AG04450 (cell line): ENCODE measurements at regions not wholly inside any gene's neighbourhood (a gene's known extent, or its start where the extent isn't known, plus 50 kb on each side); places are given as distances from the start of the nearest gene placed in this dataset.

Experiments
- CTCF ChIA-PET: fragments of 300-600, 350-600 bp; formaldehyde crosslinking; extraction: SDS; loops from one replicate; lab custom pipeline; 2022; ENCODE audit warnings: antibody characterized with exemption, inconsistent platforms; lab: Charles Lee
- POLR2A ChIA-PET: fragments of 350-600 bp; formaldehyde crosslinking; extraction: SDS; loops from one replicate; lab custom pipeline; 2021; ENCODE audit warnings: antibody characterized with exemption, inconsistent platforms; lab: Yijun Ruan, JAX
- DNase-seq: peaks from one replicate; pipeline ENCODE4 v3.0.0-alpha.2; 2011; ENCODE audit warnings: low read depth, low spot score
- H3K27ac ChIP-seq: one replicate; pipeline ENCODE4 v1.5.1; 2012; ENCODE audit warnings: low read depth, low read length, control low read depth
- H3K27me3 ChIP-seq: one replicate; pipeline ENCODE4 v1.6.0; 2012; ENCODE audit warnings: low read length; ENCODE audit not compliant: control insufficient read depth, insufficient read depth
- H3K4me3 ChIP-seq: 2 replicates; pipeline ENCODE4 v1.5.1; 2011; ENCODE audit warnings: mild to moderate bottlenecking, low read depth, low read length, control low read depth
- H3K9me3 ChIP-seq: 2 replicates; pipeline ENCODE4 v1.5.1; 2012; ENCODE audit warnings: low read length; ENCODE audit not compliant: control insufficient read depth, insufficient read depth
- CTCF ChIP-seq: IDR thresholded peaks from 2 replicates; pipeline ENCODE4 v1.5.1; 2011; ENCODE audit warnings: low read depth, low read length, control low read depth, inconsistent platforms

- Histone ChIP-seq H3K27me3 (no peaks in the 10 kb centered on the region), H3K4me3 (no peak overlapping the region), H3K27ac (no peak overlapping the region), H3K9me3 (peaks cover 70% of the 10 kb centered on the region)
- no peak for DNase-seq
- no peak for TF ChIP-seq CTCF
- POLR2A ChIA-PET, result no interaction called here
- CTCF ChIA-PET, result no interaction called here
These were observed 450.9 kb upstream of the MYT1L start for GRCh38 chr2:2782007-2782406.

- CTCF ChIA-PET, result no interaction called here
- TF ChIP-seq CTCF, result no peak
- H3K27me3 ChIP-seq, result no peaks in the 10 kb centered on the region
These were observed 448.7 kb upstream of the MYT1L start for GRCh38 chr2:2779727-2780126.

GRCh38 chr2:2777876-2778275 lies 446.8 kb upstream of the MYT1L start:
- ChIA-PET CTCF (no interaction called here), POLR2A (no interaction called here)
- Histone ChIP-seq H3K4me3 (no peak overlapping the region), H3K27ac (no peak overlapping the region), H3K9me3 (peaks cover 62% of the 10 kb centered on the region), H3K27me3 (no peaks in the 10 kb centered on the region)
- no peak for TF ChIP-seq CTCF
- DNase-seq, result no peak

More at GRCh38 chr2:2779727-2780126, 448.7 kb upstream of the MYT1L start:
- Histone ChIP-seq H3K27ac (no peak overlapping the region), H3K9me3 (peaks cover 61% of the 10 kb centered on the region), H3K4me3 (no peak overlapping the region)
- POLR2A ChIA-PET, result no interaction called here
- no peak for DNase-seq

- Histone ChIP-seq H3K27ac (no peak overlapping the region), H3K4me3 (no peak overlapping the region), H3K9me3 (peaks cover 63% of the 10 kb centered on the region), H3K27me3 (no peaks in the 10 kb centered on the region)
- no peak for TF ChIP-seq CTCF
- POLR2A ChIA-PET, result no interaction called here
- CTCF ChIA-PET, result no interaction called here
- no peak for DNase-seq
These were observed 446.1 kb upstream of the MYT1L start for GRCh38 chr2:2777213-2777612.

- no peak for DNase-seq
- Histone ChIP-seq H3K9me3 (peaks cover 61% of the 10 kb centered on the region), H3K27ac (no peak overlapping the region), H3K4me3 (no peak overlapping the region), H3K27me3 (no peaks in the 10 kb centered on the region)
- TF ChIP-seq CTCF, result no peak
- ChIA-PET POLR2A (no interaction called here), CTCF (no interaction called here)
These were observed 443.9 kb upstream of the MYT1L start for GRCh38 chr2:2775018-2775417.
